ENCODE measurements at regions not wholly inside any gene's neighbourhood (a gene's known extent, or its start where the extent isn't known, plus 50 kb on each side); places are given as distances from the start of the nearest gene placed in this dataset.

GRCh38 chr2:14790041-14790640 is 157.6 kb downstream of the LRATD1 start:
- Histone ChIP-seq H3K27me3 (ENCODE audit: control insufficient read depth in 4 of 4, insufficient read depth in 4 of 4, low read length in 3 of 4) (no peaks in the 10 kb centered on the region), H3K9me3 (ENCODE audit: control insufficient read depth in 4 of 4, low read length in 3 of 4) (no peaks in the 10 kb centered on the region), H3K9ac (ENCODE audit: low read depth in 1 of 2, low read length in 2 of 2) (no peak overlapping the region), H3K4me1 (ENCODE audit: control insufficient read depth in 4 of 4, insufficient read depth in 4 of 4, low read length in 3 of 4) (no peaks in the 10 kb centered on the region), H3K4me3 (ENCODE audit: low read depth in 1 of 3, low read length in 3 of 3) (no peak overlapping the region), H3K36me3 (ENCODE audit: control insufficient read depth in 4 of 4, insufficient read depth in 3 of 4, low read depth in 1 of 4, low read length in 3 of 4) (no peaks in the 10 kb centered on the region), H3K27ac (ENCODE audit: low read depth in 1 of 2, low read length in 2 of 2) (no peak overlapping the region)
- WGBS = 82% methylated on average over 1 of the region's 1 CpG
- TF ChIP-seq HNF4G (IDR thresholded peaks at IDR 0.05) (no peak), EGR1 (IDR thresholded peaks at IDR 0.05; ENCODE audit: low read depth in 2 of 2) (no peak), TAF1 (conservative IDR thresholded peaks at IDR 0.05) (no peak), RXRA (IDR thresholded peaks at IDR 0.05) (no peak), GABPA (IDR thresholded peaks at IDR 0.05 in 1 of 2, conservative IDR thresholded peaks at IDR 0.05 in 1 of 2) (no peak), CTCF (IDR thresholded peaks at IDR 0.05; ENCODE audit: low read depth, low read length, missing input control) (no peak), FOXA2 (IDR thresholded peaks at IDR 0.05) (no peak), ZBTB33 (IDR thresholded peaks at IDR 0.05) (no peak)
- DNase-seq (ENCODE audit: low spot score) = no peak

GRCh38 chr2:14803994-14804393 is 171.5 kb downstream of the LRATD1 start:
- DNase-seq (ENCODE audit: low spot score) = no peak
- H3K36me3 ChIP-seq (ENCODE audit: control insufficient read depth in 4 of 4, insufficient read depth in 3 of 4, low read depth in 1 of 4, low read length in 3 of 4) = no peaks in the 10 kb centered on the region
- no peak overlapping the region for H3K9ac ChIP-seq (ENCODE audit: low read depth in 1 of 2, low read length in 2 of 2)
- no peak overlapping the region for H3K27ac ChIP-seq (ENCODE audit: low read depth in 1 of 2, low read length in 2 of 2)
- H3K27me3 ChIP-seq (ENCODE audit: control insufficient read depth in 4 of 4, insufficient read depth in 4 of 4, low read length in 3 of 4) = no peaks in the 10 kb centered on the region
- TF ChIP-seq SP1 (IDR thresholded peaks at IDR 0.05) = no peak
- no peak for TF ChIP-seq ATF3 (IDR thresholded peaks at IDR 0.05)
- no peak for TF ChIP-seq GABPA (IDR thresholded peaks at IDR 0.05 in 1 of 2, conservative IDR thresholded peaks at IDR 0.05 in 1 of 2)
- no peak for TF ChIP-seq HNF4A (conservative IDR thresholded peaks at IDR 0.05)
- no peak for TF ChIP-seq EGR1 (IDR thresholded peaks at IDR 0.05; ENCODE audit: low read depth in 2 of 2)
- no peak for TF ChIP-seq JUND (IDR thresholded peaks at IDR 0.05)
- TF ChIP-seq HNF4G (IDR thresholded peaks at IDR 0.05) = no peak
- no peak for TF ChIP-seq YY1 (IDR thresholded peaks at IDR 0.05)
- TF ChIP-seq NR2F2 (IDR thresholded peaks at IDR 0.05) = no peak
- no peak for TF ChIP-seq RAD21 (IDR thresholded peaks at IDR 0.05)
- no peak for TF ChIP-seq CTCF (IDR thresholded peaks at IDR 0.05; ENCODE audit: low read depth, low read length, missing input control)
- no peak for TF ChIP-seq FOXA1 (IDR thresholded peaks at IDR 0.05)
- TF ChIP-seq RXRA (IDR thresholded peaks at IDR 0.05) = no peak
- no peak overlapping the region for H3K4me3 ChIP-seq (ENCODE audit: low read depth in 1 of 3, low read length in 3 of 3)
- H3K4me1 ChIP-seq (ENCODE audit: control insufficient read depth in 4 of 4, insufficient read depth in 4 of 4, low read length in 3 of 4) = no peaks in the 10 kb centered on the region
- H3K9me3 ChIP-seq (ENCODE audit: control insufficient read depth in 4 of 4, low read length in 3 of 4) = no peaks in the 10 kb centered on the region

Data from liver (tissue), 8 donors.